ENCODE measurements at regions not wholly inside any gene's neighbourhood (a gene's known extent, or its start where the extent isn't known, plus 50 kb on each side); places are given as distances from the start of the nearest gene placed in this dataset.

GRCh38 chr9:129316281-129317030, 138.4 kb upstream of the IER5L start:
- CTCF ChIA-PET: no interaction called here

GRCh38 chr9:129313331-129313955, 135.4 kb upstream of the IER5L start:
- Histone ChIP-seq H3K4me1 (ENCODE audit: insufficient read depth, low read length) (no peaks in the 10 kb centered on the region), H3K27me3 (ENCODE audit: low read length) (no peaks in the 10 kb centered on the region), H3K9me3 (ENCODE audit: low read length) (no peaks in the 10 kb centered on the region), H3K79me2 (ENCODE audit: low read length) (no peaks in the 10 kb centered on the region), H3K4me3 (ENCODE audit: low read length) (no peak overlapping the region), H3K9me2 (replicated peaks; ENCODE audit: low read length) (no peaks in the 10 kb centered on the region), H3K4me2 (ENCODE audit: low read length) (no peak overlapping the region), H2AFZ (ENCODE audit: low read length) (no peak overlapping the region), H3K36me3 (ENCODE audit: low read depth, low read length) (no peaks in the 10 kb centered on the region), H4K20me1 (ENCODE audit: low read length) (no peaks in the 10 kb centered on the region), H3F3A (ENCODE audit: low read length, unreplicated experiment) (no peaks in the 10 kb centered on the region), H3K9ac (ENCODE audit: low read length) (no peak overlapping the region), H3K27ac (ENCODE audit: low read length) (no peak overlapping the region)
- ChIA-PET POLR2A (ENCODE audit: unreplicated experiment) (no interaction called here), CTCF (no interaction called here)
- DNase-seq: no peak
- TF ChIP-seq, protein P1, sequence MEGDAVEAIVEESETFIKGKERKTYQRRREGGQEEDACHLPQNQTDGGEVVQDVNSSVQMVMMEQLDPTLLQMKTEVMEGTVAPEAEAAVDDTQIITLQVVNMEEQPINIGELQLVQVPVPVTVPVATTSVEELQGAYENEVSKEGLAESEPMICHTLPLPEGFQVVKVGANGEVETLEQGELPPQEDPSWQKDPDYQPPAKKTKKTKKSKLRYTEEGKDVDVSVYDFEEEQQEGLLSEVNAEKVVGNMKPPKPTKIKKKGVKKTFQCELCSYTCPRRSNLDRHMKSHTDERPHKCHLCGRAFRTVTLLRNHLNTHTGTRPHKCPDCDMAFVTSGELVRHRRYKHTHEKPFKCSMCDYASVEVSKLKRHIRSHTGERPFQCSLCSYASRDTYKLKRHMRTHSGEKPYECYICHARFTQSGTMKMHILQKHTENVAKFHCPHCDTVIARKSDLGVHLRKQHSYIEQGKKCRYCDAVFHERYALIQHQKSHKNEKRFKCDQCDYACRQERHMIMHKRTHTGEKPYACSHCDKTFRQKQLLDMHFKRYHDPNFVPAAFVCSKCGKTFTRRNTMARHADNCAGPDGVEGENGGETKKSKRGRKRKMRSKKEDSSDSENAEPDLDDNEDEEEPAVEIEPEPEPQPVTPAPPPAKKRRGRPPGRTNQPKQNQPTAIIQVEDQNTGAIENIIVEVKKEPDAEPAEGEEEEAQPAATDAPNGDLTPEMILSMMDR (conservative IDR thresholded peaks at IDR 0.05; ENCODE audit: low read depth, low read length): no peak
- TF ChIP-seq EZH2 (IDR thresholded peaks at IDR 0.05; ENCODE audit: low read length, unreplicated experiment) (no peak), EZH2phosphoT487 (IDR thresholded peaks at IDR 0.05; ENCODE audit: borderline replicate concordance, low read length) (no peak)
- no peak for ATAC-seq
- intact Hi-C loops (cut with micrococcal nuclease): no loop called here
- BruUV-seq (replicated peaks): no TSS peak

More at GRCh38 chr9:129316281-129317030, 138.4 kb upstream of the IER5L start:
- DNase-seq (no peak), ATAC-seq (no peak)
- no peaks in the 10 kb centered on the region for H3K9me3 ChIP-seq (ENCODE audit: low read length)
- H3F3A ChIP-seq (ENCODE audit: low read length, unreplicated experiment): no peaks in the 10 kb centered on the region
- no peak overlapping the region for H3K9ac ChIP-seq (ENCODE audit: low read length)
- BruUV-seq (replicated peaks): no TSS peak
- H2AFZ ChIP-seq (ENCODE audit: low read length): no peak overlapping the region
- no peaks in the 10 kb centered on the region for H4K20me1 ChIP-seq (ENCODE audit: low read length)
- H3K27me3 ChIP-seq (ENCODE audit: low read length): no peaks in the 10 kb centered on the region
- no peaks in the 10 kb centered on the region for H3K79me2 ChIP-seq (ENCODE audit: low read length)
- no peak overlapping the region for H3K4me3 ChIP-seq (ENCODE audit: low read length)
- intact Hi-C loops (cut with micrococcal nuclease): no loop called here
- H3K4me2 ChIP-seq (ENCODE audit: low read length): no peak overlapping the region
- H3K36me3 ChIP-seq (ENCODE audit: low read depth, low read length): no peaks in the 10 kb centered on the region
- no peak overlapping the region for H3K27ac ChIP-seq (ENCODE audit: low read length)
- TF ChIP-seq, protein P1 (conservative IDR thresholded peaks at IDR 0.05; ENCODE audit: low read depth, low read length): no peak
- TF ChIP-seq EZH2 (IDR thresholded peaks at IDR 0.05; ENCODE audit: low read length, unreplicated experiment): no peak
- TF ChIP-seq EZH2phosphoT487 (IDR thresholded peaks at IDR 0.05; ENCODE audit: borderline replicate concordance, low read length): no peak
- H3K4me1 ChIP-seq (ENCODE audit: insufficient read depth, low read length): peaks cover 5% of the 10 kb centered on the region
- POLR2A ChIA-PET (ENCODE audit: unreplicated experiment): no interaction called here
- H3K9me2 ChIP-seq (replicated peaks; ENCODE audit: low read length): no peaks in the 10 kb centered on the region

Measured in PC-3 (cell line).